Stimulated activated CD4-positive, alpha-beta T cell treated with anti-CD3 and anti-CD28 coated beads, Interleukin-2, amount 100 ng/mL, for 48 hours (primary cell): ENCODE measurements at regions not wholly inside any gene's neighbourhood (a gene's known extent, or its start where the extent isn't known, plus 50 kb on each side); places are given as distances from the start of the nearest gene placed in this dataset.
"Not testable (repeated sequence)": the region's sequence is repeated elsewhere in the genome, so short reads cannot be mapped to it uniquely, and the experiment has no call there.

Experiments
- DNase-seq, 2 donors: peaks; one replicate each; pipeline ENCODE4 v3.0.0-alpha.2; 2020

GRCh38 chr1:8139383-8139782 lies 113.3 kb upstream of the ERRFI1 start:
- no peak for DNase-seq

DNA sequence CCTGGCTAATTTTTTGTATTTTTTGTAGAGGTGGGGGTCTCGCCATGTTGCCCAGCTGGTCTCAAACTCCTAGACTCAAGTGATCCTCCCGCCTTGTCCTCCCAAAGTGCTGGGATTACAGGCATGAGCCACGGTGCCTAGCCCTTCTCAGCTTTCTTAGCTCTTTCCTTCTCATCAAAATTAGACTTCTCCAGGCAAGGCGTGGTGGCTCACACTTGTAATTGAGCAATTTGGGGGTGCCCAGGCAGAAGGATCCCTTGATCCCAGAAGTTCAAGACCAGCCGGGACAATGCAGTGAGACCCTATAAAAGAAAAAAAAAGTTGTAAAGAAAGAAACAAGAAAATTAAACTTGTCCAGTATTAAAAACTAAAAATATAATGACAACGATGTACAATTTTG lies 112.6 kb upstream of the ERRFI1 start:
- no peak for DNase-seq

DNA sequence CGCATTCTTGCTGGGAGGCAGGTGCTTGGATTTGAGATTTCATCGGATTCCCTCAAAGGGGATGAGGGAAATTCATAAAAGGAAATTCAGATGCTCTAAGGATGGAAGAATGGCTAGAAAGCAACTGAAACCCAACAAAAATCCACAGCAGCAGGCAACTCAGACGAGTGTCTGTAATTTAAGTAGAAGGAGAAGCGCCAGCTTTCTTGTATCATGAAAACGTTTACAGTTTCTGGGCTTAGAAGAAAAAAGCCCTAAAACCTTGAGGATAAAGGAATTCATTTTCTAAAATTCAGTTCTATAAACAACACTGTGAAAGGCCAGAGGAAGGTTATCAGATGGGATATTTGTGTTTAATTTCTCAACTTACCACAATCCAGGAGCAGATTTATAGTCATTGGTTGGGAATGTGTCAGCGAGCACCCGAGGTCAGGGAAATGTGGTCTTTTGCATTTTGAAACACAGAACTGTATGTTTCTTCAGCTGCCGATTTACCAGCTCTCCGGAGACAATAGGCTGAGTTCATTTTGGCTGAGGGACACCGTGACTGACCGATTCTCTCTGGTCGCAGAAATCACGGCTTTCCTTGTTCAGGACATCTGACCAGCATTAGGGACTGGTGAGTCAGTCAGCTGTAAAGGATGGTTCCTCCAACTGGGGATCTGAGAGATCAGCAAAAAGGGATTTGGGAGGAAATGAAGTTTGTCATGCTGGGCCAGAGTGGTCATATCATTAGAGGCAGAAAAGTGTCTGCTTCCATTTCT lies 111.6 kb upstream of the ERRFI1 start:
- no peak for DNase-seq

DNA sequence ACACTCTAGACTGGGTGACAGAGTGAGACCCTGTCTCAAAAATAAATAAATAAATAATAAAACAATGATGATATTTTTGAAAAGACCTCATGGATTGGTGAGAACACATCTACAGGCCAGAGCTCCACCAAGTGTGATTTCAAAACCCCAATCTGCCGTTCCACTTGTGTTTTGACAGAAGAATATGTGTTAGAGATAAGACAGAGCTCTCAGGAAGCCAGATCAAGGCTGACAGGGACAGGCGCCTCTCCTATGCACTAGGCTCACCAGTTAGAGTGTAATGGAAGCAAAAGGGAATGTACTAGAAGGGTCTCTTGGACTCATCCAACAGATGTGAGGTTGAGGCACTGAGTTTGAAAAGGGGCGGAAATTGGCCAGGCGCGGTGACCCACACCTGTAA lies 110.7 kb upstream of the ERRFI1 start:
- no peak for DNase-seq

DNA sequence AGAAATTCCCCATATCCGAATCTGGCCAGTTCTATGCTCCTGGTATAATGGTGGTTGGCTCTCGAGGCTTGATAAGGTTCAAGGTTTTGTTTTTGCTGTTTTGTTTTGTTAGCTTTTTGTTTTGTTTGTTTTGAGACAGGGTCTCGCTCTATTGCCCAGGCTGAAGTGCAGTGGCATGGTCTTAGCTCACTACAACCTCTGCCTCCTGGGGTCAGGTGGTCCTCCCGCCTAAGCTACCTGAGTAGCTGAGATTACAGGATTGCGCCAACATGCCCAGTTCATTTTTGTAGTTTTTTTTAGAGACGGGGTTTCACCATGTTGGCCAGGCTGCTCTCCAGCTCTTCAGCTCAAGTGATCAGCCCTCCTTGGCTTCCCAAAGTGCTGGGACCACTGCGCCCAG lies 109.1 kb upstream of the ERRFI1 start:
- no peak for DNase-seq

DNA sequence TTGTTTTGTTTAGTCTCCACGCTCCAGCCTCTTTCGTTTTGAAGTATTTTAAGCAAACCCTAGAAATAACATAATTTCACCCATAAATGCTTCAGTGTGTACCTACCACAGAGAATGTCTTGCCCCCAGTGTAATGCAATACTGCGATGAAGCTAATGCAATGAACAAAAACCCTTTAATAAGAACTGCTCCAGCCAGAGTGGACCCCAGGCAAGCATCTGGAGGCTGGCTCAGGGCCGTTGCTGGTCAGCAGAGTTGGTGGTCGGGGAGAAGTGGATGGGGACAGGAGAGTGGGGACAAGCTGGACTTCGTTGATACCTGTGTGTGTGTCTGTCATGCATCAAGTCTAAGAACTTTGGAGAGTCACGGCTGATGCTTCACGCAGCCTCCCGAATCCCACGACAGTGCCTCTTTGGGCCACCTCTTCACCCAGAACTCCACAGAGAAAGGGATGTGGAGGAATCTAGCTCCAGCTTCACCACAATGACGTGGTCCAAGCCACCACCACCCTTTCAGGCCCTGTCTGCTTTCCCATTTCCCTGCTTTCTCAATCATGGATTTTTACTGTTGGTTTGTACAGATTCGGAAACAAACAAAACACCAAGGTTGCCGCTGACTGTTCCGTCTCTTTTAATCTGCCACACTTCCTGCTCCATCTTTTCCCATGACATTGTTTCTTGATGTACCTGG lies 108.6 kb upstream of the ERRFI1 start:
- DNase-seq = no peak

- DNase-seq = no peak
Measured at GRCh38 chr1:8133657-8134430, 107.7 kb upstream of the ERRFI1 start.

GRCh38 chr1:8133190-8133589 lies 107.1 kb upstream of the ERRFI1 start:
- no peak for DNase-seq

DNA sequence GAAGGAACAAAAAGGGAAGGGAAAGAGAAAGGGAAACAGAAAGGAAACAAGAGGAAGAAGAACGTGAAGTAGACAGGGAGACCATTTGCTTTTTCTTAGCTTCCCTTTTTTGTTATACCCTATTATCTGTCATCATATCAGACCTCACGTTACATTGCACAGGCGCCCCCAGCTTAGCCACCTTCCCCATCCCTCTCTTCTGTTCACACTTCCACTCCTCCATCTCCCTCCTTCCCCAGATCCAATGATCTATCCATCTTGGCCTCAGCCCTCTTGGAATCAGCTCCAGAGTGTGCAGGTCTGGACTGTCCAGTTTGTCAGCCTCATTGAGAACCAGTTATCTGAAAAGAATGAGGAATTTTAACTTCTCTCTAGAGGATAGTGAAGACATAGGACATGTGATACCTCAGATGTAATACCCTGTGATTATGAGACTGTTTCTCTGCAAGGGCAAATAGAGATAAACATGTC lies 101.1 kb upstream of the ERRFI1 start:
- DNase-seq = no peak

DNA sequence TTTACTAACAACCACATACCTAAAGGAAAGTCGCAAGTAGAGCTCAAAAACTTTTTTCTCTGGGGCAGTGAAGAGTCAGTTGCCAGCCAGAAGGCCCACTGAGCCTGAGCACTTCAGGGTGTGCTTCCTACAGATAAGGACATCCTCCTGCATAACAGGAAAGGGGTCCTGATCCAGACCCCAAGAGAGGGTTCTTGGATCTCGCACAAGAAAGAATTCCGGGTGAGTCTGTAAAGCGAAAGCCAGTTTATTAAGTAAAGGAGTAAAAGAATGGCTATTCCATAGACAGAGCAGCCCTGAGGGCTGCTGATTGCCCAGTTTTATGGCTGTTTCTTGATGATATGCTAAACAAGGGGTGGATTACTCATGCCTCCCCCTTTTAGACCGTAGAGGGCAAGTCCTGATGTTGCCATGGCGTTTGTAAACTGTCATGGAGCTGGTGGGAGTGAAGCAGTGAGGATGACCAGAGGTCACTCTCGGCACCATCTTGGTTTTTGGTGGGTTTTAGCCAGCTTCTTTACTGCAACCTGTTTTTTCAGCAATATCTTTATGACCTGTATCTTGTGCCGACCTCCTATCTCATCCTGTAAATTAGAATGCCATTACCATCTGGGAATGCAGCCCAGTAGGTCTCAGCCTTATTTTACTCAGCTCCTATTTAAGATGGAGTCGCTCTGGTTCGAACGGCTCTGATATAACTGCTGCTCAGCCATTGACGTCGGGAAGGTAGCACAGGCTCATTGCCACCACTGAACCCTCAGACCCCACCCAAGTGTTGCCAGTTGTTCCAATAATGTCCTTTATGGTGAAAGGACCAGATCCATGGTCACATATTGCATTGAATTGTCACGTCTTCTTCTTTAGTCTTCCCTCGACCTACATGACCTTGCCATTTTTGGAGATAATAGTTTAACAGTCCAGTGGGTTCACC lies 96.6 kb upstream of the ERRFI1 start:
- DNase-seq = no peak

- DNase-seq = no peak
Measured at GRCh38 chr1:8122160-8122476, 96.0 kb upstream of the ERRFI1 start.

DNA sequence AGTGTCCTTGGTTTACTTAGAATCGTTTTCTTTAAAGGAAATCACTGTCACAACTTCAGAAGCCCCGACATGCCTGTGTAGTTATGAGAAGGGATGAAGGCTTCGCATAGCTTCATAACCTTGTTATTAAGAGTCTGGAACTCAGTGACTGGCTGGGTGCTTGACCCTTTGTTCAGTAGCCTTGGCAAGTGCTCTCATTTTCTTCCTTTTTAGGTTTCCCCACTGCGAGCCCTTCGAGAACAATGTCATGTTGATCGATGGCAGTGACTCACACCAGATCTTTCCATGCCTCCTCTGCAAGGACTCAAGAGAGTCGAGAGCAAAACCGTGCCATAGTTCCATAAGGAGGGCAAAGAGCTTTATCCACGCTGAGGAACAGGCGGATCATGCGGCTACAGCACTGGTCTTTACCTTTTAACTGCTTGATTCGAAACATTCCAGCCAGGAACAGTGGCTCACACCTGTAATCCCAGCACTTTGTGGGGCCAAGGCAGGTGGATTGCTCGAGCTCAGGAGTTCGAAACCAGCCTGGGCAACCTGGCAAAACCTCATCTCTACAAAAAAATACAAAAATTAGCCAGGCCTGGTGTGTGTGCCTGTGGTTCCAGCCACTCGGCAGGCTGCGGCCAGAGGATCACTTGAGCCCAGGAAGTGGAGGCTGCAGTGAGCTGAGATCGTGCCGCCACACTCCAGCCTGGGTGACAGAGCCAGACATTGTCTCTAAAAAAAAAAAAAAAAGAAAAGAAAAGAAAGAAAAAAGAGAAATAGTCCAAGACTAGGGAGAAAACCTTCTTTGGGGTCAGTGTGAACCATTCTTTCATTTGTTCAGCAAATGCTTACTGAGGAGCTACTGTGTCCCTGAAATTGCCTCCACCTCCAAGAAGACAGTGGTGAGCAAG lies 95.4 kb upstream of the ERRFI1 start:
- DNase-seq = no peak

DNA sequence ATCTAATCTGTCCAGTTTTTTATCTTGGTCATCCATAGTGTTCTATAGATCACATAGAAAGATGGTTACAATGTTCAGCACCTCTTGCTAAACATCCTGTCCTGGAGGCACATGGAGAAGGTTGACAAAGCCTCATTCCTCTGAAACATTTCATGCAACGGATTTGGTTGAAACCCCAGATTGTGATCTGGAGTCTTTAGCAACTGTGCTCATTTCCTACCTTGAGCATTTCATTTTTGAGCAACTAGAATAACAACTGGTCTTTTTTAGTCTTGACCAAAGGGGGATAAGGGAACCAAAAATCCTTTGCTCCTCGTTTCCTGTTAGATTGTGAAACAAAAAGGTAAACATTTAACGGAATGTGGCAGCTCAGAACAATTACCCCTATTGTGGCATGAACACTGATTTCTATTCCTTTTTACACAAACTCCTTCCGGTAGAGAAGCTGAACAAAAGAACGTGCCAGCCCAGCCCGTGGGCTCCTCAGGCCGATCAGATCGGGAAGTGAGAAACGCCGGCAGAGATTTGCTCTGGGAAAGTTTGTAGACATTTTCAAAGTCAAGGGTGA lies 94.7 kb upstream of the ERRFI1 start:
- no peak for DNase-seq

DNA sequence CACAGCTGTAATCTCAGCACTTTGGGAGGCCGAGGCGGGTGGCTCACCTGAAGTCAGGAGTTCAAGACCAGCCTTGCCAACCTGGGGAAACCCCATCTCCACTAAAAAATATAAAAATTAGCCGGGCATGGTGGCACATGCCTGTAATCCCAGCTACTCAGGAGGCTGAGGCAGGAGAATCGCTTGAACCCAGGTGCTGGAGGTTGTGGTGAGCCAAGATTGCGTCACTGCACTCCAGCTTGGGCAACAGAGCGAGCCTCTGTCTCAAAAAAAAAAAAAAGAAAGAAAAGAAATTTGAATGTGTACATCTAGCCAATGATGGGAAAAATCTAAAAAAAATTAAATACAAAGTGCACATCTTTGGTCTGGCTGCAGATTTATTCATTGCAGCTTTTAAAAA lies 92.6 kb upstream of the ERRFI1 start:
- DNase-seq = not testable (repeated sequence)

- no peak for DNase-seq
Measured at GRCh38 chr1:8118031-8118451, 91.9 kb upstream of the ERRFI1 start.

- DNase-seq = no peak
Measured at GRCh38 chr1:8116894-8117264, 90.8 kb upstream of the ERRFI1 start.

DNA sequence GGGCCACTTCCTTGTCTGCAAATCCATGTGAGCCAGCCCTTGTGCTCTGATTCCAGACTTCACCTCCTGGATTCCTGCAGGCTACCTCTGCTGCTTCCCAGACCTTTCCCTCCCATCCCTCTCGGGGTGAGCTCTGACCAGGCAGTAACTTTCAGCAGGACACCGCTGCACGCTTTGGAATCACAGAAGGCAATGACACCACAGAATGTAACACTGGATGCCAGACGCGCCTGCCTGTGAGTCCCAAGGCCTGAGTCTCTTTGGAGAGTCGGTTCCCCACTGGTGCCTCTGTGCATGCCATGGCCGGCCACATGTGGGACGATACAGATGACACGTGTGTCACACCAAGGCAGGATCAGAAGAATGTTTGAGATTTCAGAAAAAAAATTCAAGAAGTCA lies 89.7 kb upstream of the ERRFI1 start:
- no peak for DNase-seq

DNA sequence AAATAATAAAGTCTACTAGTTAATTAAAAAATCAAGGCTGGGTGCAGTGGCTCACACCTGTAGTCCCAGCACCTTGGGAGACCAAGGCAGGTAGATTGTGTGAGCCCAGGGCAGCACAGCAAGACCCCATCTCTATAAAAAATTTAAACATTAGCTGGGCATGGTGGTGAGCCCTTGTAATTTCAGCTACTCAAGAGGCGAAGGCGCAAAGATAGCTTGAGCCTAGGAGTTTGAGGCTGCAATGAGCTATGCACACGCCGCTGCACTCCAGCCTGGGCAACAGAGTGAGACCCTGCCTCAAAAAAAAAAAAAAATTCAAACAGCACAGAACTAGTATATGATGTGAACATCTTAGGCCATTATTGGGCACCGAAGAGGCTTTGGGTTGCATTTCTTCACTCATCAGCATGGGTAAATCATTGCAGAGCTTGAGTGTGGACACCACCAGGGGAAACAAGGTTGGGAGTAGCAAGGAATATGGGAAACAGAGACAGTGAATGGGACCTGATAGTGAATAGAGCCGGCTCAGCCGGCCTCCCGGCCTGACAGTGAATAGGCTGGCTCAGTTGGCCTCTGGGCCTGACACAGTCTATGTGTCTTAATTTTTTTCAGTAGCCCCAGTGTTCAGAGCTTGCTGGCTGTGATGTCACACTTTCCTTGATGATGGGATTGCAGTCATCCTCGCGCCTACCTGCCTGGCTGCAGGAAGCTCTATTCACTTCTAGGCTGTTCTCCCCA lies 89.1 kb upstream of the ERRFI1 start:
- DNase-seq = no peak

- DNase-seq = no peak
Measured at GRCh38 chr1:8113262-8114220, 87.4 kb upstream of the ERRFI1 start.
